OCI-LY3 (cell line): ENCODE measurements at regions not wholly inside any gene's neighbourhood (a gene's known extent, or its start where the extent isn't known, plus 50 kb on each side); places are given as distances from the start of the nearest gene placed in this dataset.

ENCODE experiments used
- EZH2phosphoT487 ChIP-seq: fragments of 200-600 bp; shearing (Covaris generic); IDR thresholded peaks from 2 replicates; pipeline ENCODE4 v1.6.1; 2018; ENCODE audit warnings: antibody characterized with exemption, mixed run types, low read depth
- TF ChIP-seq, protein P1 (sequence below): fragments of 200-600, 300-600 bp; sonication (generic); IDR thresholded peaks from 2 replicates; pipeline ENCODE4 v1.5.1; 2014; ENCODE audit warnings: antibody characterized with exemption, low read length, low read depth

DNA sequence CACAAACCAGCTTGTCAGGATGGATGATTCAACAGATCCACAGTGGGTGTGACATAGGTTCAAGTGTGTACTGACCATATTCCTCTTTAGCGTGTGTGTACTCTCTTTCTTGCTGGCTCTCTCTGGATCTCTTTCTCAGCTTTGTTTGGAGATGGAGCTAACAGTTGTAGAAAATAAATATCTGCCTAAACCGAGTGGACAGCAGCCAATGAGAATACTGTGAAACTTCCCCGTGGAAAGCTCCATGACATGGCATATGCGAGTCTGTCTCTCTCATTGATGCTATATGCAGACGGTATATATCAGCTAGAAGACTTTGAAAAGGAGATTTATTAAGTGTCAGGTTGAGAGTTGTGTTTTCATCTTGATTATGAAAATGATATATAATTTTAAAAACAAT, 406.5 kb upstream of the SUCLG2 start:
- TF ChIP-seq, protein P1, sequence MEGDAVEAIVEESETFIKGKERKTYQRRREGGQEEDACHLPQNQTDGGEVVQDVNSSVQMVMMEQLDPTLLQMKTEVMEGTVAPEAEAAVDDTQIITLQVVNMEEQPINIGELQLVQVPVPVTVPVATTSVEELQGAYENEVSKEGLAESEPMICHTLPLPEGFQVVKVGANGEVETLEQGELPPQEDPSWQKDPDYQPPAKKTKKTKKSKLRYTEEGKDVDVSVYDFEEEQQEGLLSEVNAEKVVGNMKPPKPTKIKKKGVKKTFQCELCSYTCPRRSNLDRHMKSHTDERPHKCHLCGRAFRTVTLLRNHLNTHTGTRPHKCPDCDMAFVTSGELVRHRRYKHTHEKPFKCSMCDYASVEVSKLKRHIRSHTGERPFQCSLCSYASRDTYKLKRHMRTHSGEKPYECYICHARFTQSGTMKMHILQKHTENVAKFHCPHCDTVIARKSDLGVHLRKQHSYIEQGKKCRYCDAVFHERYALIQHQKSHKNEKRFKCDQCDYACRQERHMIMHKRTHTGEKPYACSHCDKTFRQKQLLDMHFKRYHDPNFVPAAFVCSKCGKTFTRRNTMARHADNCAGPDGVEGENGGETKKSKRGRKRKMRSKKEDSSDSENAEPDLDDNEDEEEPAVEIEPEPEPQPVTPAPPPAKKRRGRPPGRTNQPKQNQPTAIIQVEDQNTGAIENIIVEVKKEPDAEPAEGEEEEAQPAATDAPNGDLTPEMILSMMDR = no peak
- no peak for TF ChIP-seq EZH2phosphoT487
